Neuronal stem cell (in vitro differentiated cells): ENCODE measurements at regions not wholly inside any gene's neighbourhood (a gene's known extent, or its start where the extent isn't known, plus 50 kb on each side); places are given as distances from the start of the nearest gene placed in this dataset.

Experiments
- DNase-seq: peaks from one replicate; pipeline ENCODE4 v3.0.0-alpha.2; 2013; ENCODE audit warnings: low spot score
- H2AFZ ChIP-seq: one replicate; pipeline ENCODE4 v1.6.1; 2013; ENCODE audit warnings: mild to moderate bottlenecking, low read length, inconsistent platforms
- H2AK5ac ChIP-seq: 2 replicates; pipeline ENCODE4 v1.6.1; 2013; ENCODE audit warnings: low read depth, mild to moderate bottlenecking, inconsistent platforms, low read length, moderate library complexity, mixed read lengths
- H2BK120ac ChIP-seq: 2 replicates; pipeline ENCODE4 v1.6.1; 2013; ENCODE audit warnings: low read depth, mild to moderate bottlenecking, inconsistent platforms, low read length, moderate library complexity, mixed read lengths
- H2BK12ac ChIP-seq: one replicate; pipeline ENCODE4 v1.6.1; 2013; ENCODE audit warnings: low read length, inconsistent platforms
- H2BK15ac ChIP-seq: 2 replicates; pipeline ENCODE4 v1.6.1; 2013; ENCODE audit warnings: mild to moderate bottlenecking, low read length, inconsistent platforms, mixed read lengths
- H2BK5ac ChIP-seq: one replicate; pipeline ENCODE4 v1.6.1; 2013; ENCODE audit warnings: inconsistent platforms, mild to moderate bottlenecking, low read length, moderate library complexity
- H3K14ac ChIP-seq: one replicate; pipeline ENCODE4 v1.6.1; 2013; ENCODE audit warnings: low read length, inconsistent platforms
- H3K18ac ChIP-seq: 2 replicates; pipeline ENCODE4 v1.6.1; 2013; ENCODE audit warnings: low read length, inconsistent platforms
- H3K23ac ChIP-seq: 2 replicates; pipeline ENCODE4 v1.6.1; 2013; ENCODE audit warnings: low read depth, mild to moderate bottlenecking, mixed read lengths, low read length, inconsistent platforms; ENCODE audit not compliant: poor library complexity
- H3K27ac ChIP-seq: replicated peaks from 3 replicates; pipeline ENCODE4 v1.5.1; 2013; ENCODE audit warnings: low read length, inconsistent platforms
- H3K27me3 ChIP-seq, 3 experiments: 2 replicates each; pipeline ENCODE4 v1.6.1; 2013; ENCODE audit warnings: low read length in 3 of 3, mild to moderate bottlenecking in 2 of 3, inconsistent platforms in 1 of 3, low read depth in 1 of 3, mixed read lengths in 1 of 3, moderate library complexity in 1 of 3; ENCODE audit not compliant: control insufficient read depth in 3 of 3, insufficient read depth in 3 of 3
- H3K36me3 ChIP-seq, 2 donors: replicated peaks in 1 of 2; 2 replicates each; pipeline ENCODE4 v1.6.1; 2013; ENCODE audit warnings: low read length in 2 of 2; ENCODE audit not compliant: control insufficient read depth in 2 of 2, insufficient read depth in 2 of 2
- H3K4ac ChIP-seq: 2 replicates; pipeline ENCODE4 v1.6.1; 2013; ENCODE audit warnings: inconsistent platforms, mild to moderate bottlenecking, low read length, moderate library complexity
- H3K4me1 ChIP-seq, 2 donors: 1 replicate in 1 of 2; 2 replicates in 1 of 2; pipeline ENCODE4 v1.6.1; 2013; ENCODE audit warnings: low read length in 2 of 2, low read depth in 1 of 2; ENCODE audit not compliant: control insufficient read depth in 2 of 2, insufficient read depth in 1 of 2
- H3K4me2 ChIP-seq: one replicate; pipeline ENCODE4 v1.6.1; 2013; ENCODE audit warnings: mild to moderate bottlenecking, low read length, inconsistent platforms; ENCODE audit not compliant: insufficient read depth, poor library complexity, severe bottlenecking
- H3K4me3 ChIP-seq, 2 donors: 2 replicates each; pipeline ENCODE4 v1.5.1; 2013; ENCODE audit warnings: low read length in 2 of 2, mild to moderate bottlenecking in 2 of 2, inconsistent platforms in 1 of 2, moderate library complexity in 1 of 2
- H3K79me1 ChIP-seq: one replicate; pipeline ENCODE4 v1.6.1; 2013; ENCODE audit warnings: low read depth, mild to moderate bottlenecking, inconsistent platforms, low read length, moderate library complexity
- H3K9ac ChIP-seq: one replicate; pipeline ENCODE4 v1.6.1; 2013; ENCODE audit warnings: mild to moderate bottlenecking, low read depth, low read length, inconsistent platforms; ENCODE audit not compliant: poor library complexity
- H3K9me3 ChIP-seq, 2 donors: replicated peaks in 1 of 2; 2 replicates each; pipeline versions ENCODE3 to v1.6.1; 2013; ENCODE audit warnings: low read length in 2 of 2, mild to moderate bottlenecking in 2 of 2, inconsistent platforms in 1 of 2, low read depth in 1 of 2, mixed read lengths in 1 of 2, moderate library complexity in 1 of 2; ENCODE audit not compliant: control insufficient read depth in 2 of 2, insufficient read depth in 1 of 2
- H4K8ac ChIP-seq: one replicate; pipeline ENCODE4 v1.6.1; 2013; ENCODE audit warnings: low read depth, mild to moderate bottlenecking, inconsistent platforms, low read length, moderate library complexity
- H4K91ac ChIP-seq: one replicate; pipeline ENCODE4 v1.6.1; 2013; ENCODE audit warnings: low read length, low read depth, mild to moderate bottlenecking, inconsistent platforms; ENCODE audit not compliant: poor library complexity
- WGBS, 2 donors: extraction: QIAGEN DNeasy Blood & Tissue Kit; methylation state at CpG; one replicate each; pipeline ENCODE4 v1.1.7; 2013; ENCODE audit warnings: missing lambda C conversion rate in 2 of 2, mixed read lengths in 1 of 2; ENCODE audit not compliant: insufficient read length in 2 of 2, insufficient replicate concordance in 1 of 2; ENCODE audit errors: extremely low coverage in 2 of 2; 5-methylcytosine and 5-hydroxymethylcytosine counted together

DNA sequence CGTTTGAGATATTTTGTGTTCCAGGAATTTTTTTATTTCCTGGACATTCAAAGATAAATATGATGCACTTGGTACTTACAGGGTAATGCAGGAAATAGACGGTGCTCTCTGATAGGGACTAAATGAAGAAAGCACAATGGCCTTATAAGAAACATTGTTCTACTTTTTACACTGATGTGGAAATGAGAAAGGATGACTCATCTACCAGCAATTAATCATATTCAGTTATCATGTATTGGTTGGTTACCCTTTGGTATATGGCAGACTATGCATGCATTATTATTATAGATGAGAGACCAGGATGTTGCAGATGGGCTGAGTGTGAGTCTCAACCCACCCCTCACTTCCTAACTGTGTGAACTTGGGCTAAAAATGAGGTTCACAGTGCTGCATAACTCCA lies 222.2 kb downstream of the FLRT2 start:
- no peak overlapping the region for H2BK120ac ChIP-seq
- no peaks in the 10 kb centered on the region for H3K9me3 ChIP-seq
- no peak overlapping the region for H4K8ac ChIP-seq
- H3K36me3 ChIP-seq: no peaks in the 10 kb centered on the region
- H3K9ac ChIP-seq: no peak overlapping the region
- no peak overlapping the region for H2AK5ac ChIP-seq
- H2AFZ ChIP-seq: no peak overlapping the region
- H4K91ac ChIP-seq: no peak overlapping the region
- H3K27ac ChIP-seq: no peak overlapping the region
- H2BK15ac ChIP-seq: no peak overlapping the region
- H3K27me3 ChIP-seq: no peaks in the 10 kb centered on the region
- H3K14ac ChIP-seq: no peak overlapping the region
- H2BK12ac ChIP-seq: no peak overlapping the region
- no peak overlapping the region for H3K18ac ChIP-seq
- H3K4me2 ChIP-seq: no peak overlapping the region
- WGBS, 2 donors: no CpG with 5 or more reads among the region's 2 CpGs
- H3K79me1 ChIP-seq: no peaks in the 10 kb centered on the region
- no peaks in the 10 kb centered on the region for H3K4me1 ChIP-seq
- no peak for DNase-seq
- H3K4me3 ChIP-seq: no peak overlapping the region
- H2BK5ac ChIP-seq: no peak overlapping the region
- H3K4ac ChIP-seq: no peak overlapping the region
- H3K23ac ChIP-seq: no peak overlapping the region

GRCh38 chr14:85744573-85744972 lies 214.6 kb downstream of the FLRT2 start:
- no peak overlapping the region for H4K91ac ChIP-seq
- no peak overlapping the region for H2BK12ac ChIP-seq
- H3K79me1 ChIP-seq: no peaks in the 10 kb centered on the region
- H3K4me1 ChIP-seq: no peaks in the 10 kb centered on the region
- no peak overlapping the region for H3K4ac ChIP-seq
- H2BK120ac ChIP-seq: no peak overlapping the region
- no peak overlapping the region for H2AFZ ChIP-seq
- no peaks in the 10 kb centered on the region for H3K36me3 ChIP-seq
- H3K9me3 ChIP-seq: no peaks in the 10 kb centered on the region
- no peak overlapping the region for H3K23ac ChIP-seq
- no peak overlapping the region for H3K9ac ChIP-seq
- no peak overlapping the region for H3K4me2 ChIP-seq
- H3K27ac ChIP-seq: no peak overlapping the region
- H2AK5ac ChIP-seq: no peak overlapping the region
- H2BK5ac ChIP-seq: no peak overlapping the region
- H3K4me3 ChIP-seq: no peak overlapping the region
- DNase-seq: no peak
- H2BK15ac ChIP-seq: no peak overlapping the region
- no peak overlapping the region for H3K18ac ChIP-seq
- no peaks in the 10 kb centered on the region for H3K27me3 ChIP-seq
- no CpG with 5 or more reads among the region's 4 CpGs for WGBS, 2 donors
- no peak overlapping the region for H3K14ac ChIP-seq
- H4K8ac ChIP-seq: no peak overlapping the region

DNA sequence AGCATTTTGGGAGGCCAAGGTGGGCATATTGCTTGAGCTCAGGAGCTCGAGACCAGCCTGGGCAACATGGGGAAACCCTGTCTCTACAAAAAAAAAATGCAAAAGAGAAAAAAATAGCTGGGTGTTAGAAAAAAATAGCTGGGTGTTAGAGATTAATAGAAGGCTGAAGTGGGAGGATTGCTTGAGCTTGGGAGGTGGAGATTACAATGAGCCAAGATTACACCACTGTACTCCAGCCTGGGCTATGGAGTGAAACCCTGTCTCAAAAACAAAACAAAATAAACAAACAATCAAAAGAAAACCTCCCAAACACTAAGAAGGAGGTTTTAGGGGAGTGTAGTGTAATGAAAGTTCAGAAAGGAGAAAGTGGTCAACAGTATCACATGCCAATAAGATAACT lies 202.1 kb downstream of the FLRT2 start:
- Histone ChIP-seq H3K27me3 (no peaks in the 10 kb centered on the region), H3K4me3 (no peak overlapping the region), H3K14ac (no peak overlapping the region), H3K18ac (no peak overlapping the region), H2AFZ (no peak overlapping the region), H3K4ac (no peak overlapping the region), H3K79me1 (no peaks in the 10 kb centered on the region), H4K91ac (no peak overlapping the region), H2AK5ac (no peak overlapping the region), H3K36me3 (no peaks in the 10 kb centered on the region), H3K4me1 (no peaks in the 10 kb centered on the region), H3K27ac (no peak overlapping the region), H4K8ac (no peak overlapping the region), H2BK5ac (no peak overlapping the region), H2BK120ac (no peak overlapping the region), H3K9me3 (no peaks in the 10 kb centered on the region), H3K4me2 (no peak overlapping the region), H3K23ac (no peak overlapping the region), H3K9ac (no peak overlapping the region), H2BK15ac (no peak overlapping the region), H2BK12ac (no peak overlapping the region)
- no CpG with 5 or more reads among the region's 1 CpG for WGBS, 2 donors
- DNase-seq: no peak

- no peak overlapping the region for H4K91ac ChIP-seq
- H2BK120ac ChIP-seq: no peak overlapping the region
- no peak overlapping the region for H2BK15ac ChIP-seq
- H2BK12ac ChIP-seq: no peak overlapping the region
- no peak overlapping the region for H2BK5ac ChIP-seq
- H3K4me2 ChIP-seq: no peak overlapping the region
- no peaks in the 10 kb centered on the region for H3K36me3 ChIP-seq
- H3K14ac ChIP-seq: no peak overlapping the region
- no peak overlapping the region for H3K18ac ChIP-seq
- no peaks in the 10 kb centered on the region for H3K9me3 ChIP-seq
- H4K8ac ChIP-seq: no peak overlapping the region
- no peak overlapping the region for H2AFZ ChIP-seq
- DNase-seq: no peak
- no peaks in the 10 kb centered on the region for H3K27me3 ChIP-seq
- H3K79me1 ChIP-seq: no peaks in the 10 kb centered on the region
- no peaks in the 10 kb centered on the region for H3K4me1 ChIP-seq
- H3K9ac ChIP-seq: no peak overlapping the region
- H3K27ac ChIP-seq: no peak overlapping the region
- H3K23ac ChIP-seq: no peak overlapping the region
- H3K4me3 ChIP-seq: no peak overlapping the region
- H3K4ac ChIP-seq: no peak overlapping the region
- H2AK5ac ChIP-seq: no peak overlapping the region
Measured at GRCh38 chr14:85731186-85731585, 201.2 kb downstream of the FLRT2 start.
